ENCODE measurements at regions not wholly inside any gene's neighbourhood (a gene's known extent, or its start where the extent isn't known, plus 50 kb on each side); places are given as distances from the start of the nearest gene placed in this dataset.
"Not testable (repeated sequence)": the region's sequence is repeated elsewhere in the genome, so short reads cannot be mapped to it uniquely, and the experiment has no call there.

- H3K36me3 ChIP-seq (ENCODE audit: control insufficient read depth, insufficient read depth, low read length): no peaks in the 10 kb centered on the region
- TF ChIP-seq, protein P1, sequence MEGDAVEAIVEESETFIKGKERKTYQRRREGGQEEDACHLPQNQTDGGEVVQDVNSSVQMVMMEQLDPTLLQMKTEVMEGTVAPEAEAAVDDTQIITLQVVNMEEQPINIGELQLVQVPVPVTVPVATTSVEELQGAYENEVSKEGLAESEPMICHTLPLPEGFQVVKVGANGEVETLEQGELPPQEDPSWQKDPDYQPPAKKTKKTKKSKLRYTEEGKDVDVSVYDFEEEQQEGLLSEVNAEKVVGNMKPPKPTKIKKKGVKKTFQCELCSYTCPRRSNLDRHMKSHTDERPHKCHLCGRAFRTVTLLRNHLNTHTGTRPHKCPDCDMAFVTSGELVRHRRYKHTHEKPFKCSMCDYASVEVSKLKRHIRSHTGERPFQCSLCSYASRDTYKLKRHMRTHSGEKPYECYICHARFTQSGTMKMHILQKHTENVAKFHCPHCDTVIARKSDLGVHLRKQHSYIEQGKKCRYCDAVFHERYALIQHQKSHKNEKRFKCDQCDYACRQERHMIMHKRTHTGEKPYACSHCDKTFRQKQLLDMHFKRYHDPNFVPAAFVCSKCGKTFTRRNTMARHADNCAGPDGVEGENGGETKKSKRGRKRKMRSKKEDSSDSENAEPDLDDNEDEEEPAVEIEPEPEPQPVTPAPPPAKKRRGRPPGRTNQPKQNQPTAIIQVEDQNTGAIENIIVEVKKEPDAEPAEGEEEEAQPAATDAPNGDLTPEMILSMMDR (IDR thresholded peaks at IDR 0.05; ENCODE audit: insufficient read depth, low read length, poor library complexity, severe bottlenecking): no peak
- DNase-seq (ENCODE audit: extremely low read depth, insufficient read length): no peak
Observed at GRCh38 chr22:33142282-33143055, 84.3 kb upstream of the SYN3 start.

GRCh38 chr22:33139937-33140336, 81.8 kb upstream of the SYN3 start:
- no peaks in the 10 kb centered on the region for H3K36me3 ChIP-seq (ENCODE audit: control insufficient read depth, insufficient read depth, low read length)
- H3K27me3 ChIP-seq (replicated peaks; ENCODE audit: control insufficient read depth, insufficient read depth, low read length): no peaks in the 10 kb centered on the region
- no peak overlapping the region for H3K4me3 ChIP-seq (replicated peaks; ENCODE audit: low read depth, low read length)
- DNase-seq (ENCODE audit: extremely low read depth, insufficient read length): no peak
- TF ChIP-seq, protein P1 (IDR thresholded peaks at IDR 0.05; ENCODE audit: insufficient read depth, low read length, poor library complexity, severe bottlenecking): no peak

More at GRCh38 chr22:33142282-33143055, 84.3 kb upstream of the SYN3 start:
- Histone ChIP-seq H3K27me3 (replicated peaks; ENCODE audit: control insufficient read depth, insufficient read depth, low read length) (no peaks in the 10 kb centered on the region), H3K4me3 (replicated peaks; ENCODE audit: low read depth, low read length) (no peak overlapping the region)

- DNase-seq (ENCODE audit: extremely low read depth, insufficient read length); H3K4me3 ChIP-seq (replicated peaks; ENCODE audit: low read depth, low read length); H3K36me3 ChIP-seq (ENCODE audit: control insufficient read depth, insufficient read depth, low read length); H3K27me3 ChIP-seq (replicated peaks; ENCODE audit: control insufficient read depth, insufficient read depth, low read length): not testable (repeated sequence)
Observed at GRCh38 chr22:33138333-33138732, 80.2 kb upstream of the SYN3 start.

- TF ChIP-seq, protein P1 (IDR thresholded peaks at IDR 0.05; ENCODE audit: insufficient read depth, low read length, poor library complexity, severe bottlenecking): no peak
Observed at GRCh38 chr22:33130473-33130872, 72.3 kb upstream of the SYN3 start.

DNA sequence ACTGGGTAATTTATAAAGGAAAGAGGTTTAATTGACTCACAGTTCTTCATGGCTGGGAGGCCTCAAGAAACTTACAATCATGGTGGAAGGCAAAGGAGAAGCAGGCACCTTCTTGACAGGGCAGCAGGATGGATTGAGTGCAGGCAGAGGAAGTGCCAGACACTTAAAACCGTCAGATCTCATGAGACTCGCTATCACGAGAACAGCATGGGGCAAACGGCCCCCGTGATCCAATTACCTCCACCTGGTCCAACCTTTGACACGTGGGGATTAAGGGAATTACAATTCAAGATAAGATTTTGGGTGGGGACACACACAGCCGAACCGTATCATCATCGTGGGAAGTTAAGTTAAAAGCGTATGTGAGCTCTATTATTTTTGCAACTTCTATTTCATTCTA, 71.4 kb upstream of the SYN3 start:
- H3K36me3 ChIP-seq (ENCODE audit: control insufficient read depth, insufficient read depth, low read length): no peaks in the 10 kb centered on the region
- TF ChIP-seq, protein P1 (IDR thresholded peaks at IDR 0.05; ENCODE audit: insufficient read depth, low read length, poor library complexity, severe bottlenecking): no peak
- no peaks in the 10 kb centered on the region for H3K27me3 ChIP-seq (replicated peaks; ENCODE audit: control insufficient read depth, insufficient read depth, low read length)
- DNase-seq (ENCODE audit: extremely low read depth, insufficient read length): no peak
- no peak overlapping the region for H3K4me3 ChIP-seq (replicated peaks; ENCODE audit: low read depth, low read length)

More at GRCh38 chr22:33130473-33130872, 72.3 kb upstream of the SYN3 start:
- H3K27me3 ChIP-seq (replicated peaks; ENCODE audit: control insufficient read depth, insufficient read depth, low read length): no peaks in the 10 kb centered on the region
- no peaks in the 10 kb centered on the region for H3K36me3 ChIP-seq (ENCODE audit: control insufficient read depth, insufficient read depth, low read length)
- no peak for DNase-seq (ENCODE audit: extremely low read depth, insufficient read length)
- H3K4me3 ChIP-seq (replicated peaks; ENCODE audit: low read depth, low read length): no peak overlapping the region

DNA sequence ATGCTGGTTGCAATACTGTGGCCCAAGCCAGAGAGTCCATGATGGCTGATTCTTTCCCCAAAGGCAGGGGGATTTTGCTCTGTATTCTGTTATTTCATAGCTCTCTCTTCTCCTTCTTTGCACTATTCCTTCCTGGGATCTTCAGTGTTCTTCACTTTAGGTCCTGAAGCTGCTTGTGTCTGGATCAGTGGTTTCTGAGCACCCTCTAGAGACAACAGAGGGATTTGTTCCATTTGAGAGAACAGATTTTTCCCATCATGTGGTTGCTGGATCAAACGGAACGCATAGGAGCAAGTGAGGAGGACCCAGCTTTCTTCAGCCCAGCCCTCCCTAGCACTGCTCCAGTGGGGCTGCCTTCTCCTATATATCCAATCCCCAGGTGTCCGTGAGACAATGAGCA, 68.7 kb upstream of the SYN3 start:
- no peaks in the 10 kb centered on the region for H3K36me3 ChIP-seq (ENCODE audit: control insufficient read depth, insufficient read depth, low read length)
- H3K4me3 ChIP-seq (replicated peaks; ENCODE audit: low read depth, low read length): no peak overlapping the region
- DNase-seq (ENCODE audit: extremely low read depth, insufficient read length): no peak
- H3K27me3 ChIP-seq (replicated peaks; ENCODE audit: control insufficient read depth, insufficient read depth, low read length): no peaks in the 10 kb centered on the region
- TF ChIP-seq, protein P1 (IDR thresholded peaks at IDR 0.05; ENCODE audit: insufficient read depth, low read length, poor library complexity, severe bottlenecking): no peak
